Breast epithelium (tissue), 3 donors: ENCODE measurements at regions not wholly inside any gene's neighbourhood (a gene's known extent, or its start where the extent isn't known, plus 50 kb on each side); places are given as distances from the start of the nearest gene placed in this dataset.

Source experiments
- CTCF ChIP-seq, 3 donors: fragments of 450-650 bp; IDR thresholded peaks; one replicate each; pipeline ENCODE4 v1.5.1; 2016 to 2017; ENCODE audit warnings: antibody characterized with exemption in 3 of 3, mild to moderate bottlenecking in 3 of 3, moderate library complexity in 3 of 3
- POLR2A ChIP-seq: fragments of 450-650 bp; IDR thresholded peaks from one replicate; pipeline ENCODE4 v1.6.1; 2016; ENCODE audit warnings: antibody characterized with exemption, mild to moderate bottlenecking, moderate library complexity

GRCh38 chr1:209446356-209446755, 137.2 kb upstream of the CAMK1G start:
- TF ChIP-seq POLR2A (no peak), CTCF (IDR thresholded peaks at IDR 0.05) (no peak)
